ENCODE measurements at regions not wholly inside any gene's neighbourhood (a gene's known extent, or its start where the extent isn't known, plus 50 kb on each side); places are given as distances from the start of the nearest gene placed in this dataset.

- TF ChIP-seq, protein P1, sequence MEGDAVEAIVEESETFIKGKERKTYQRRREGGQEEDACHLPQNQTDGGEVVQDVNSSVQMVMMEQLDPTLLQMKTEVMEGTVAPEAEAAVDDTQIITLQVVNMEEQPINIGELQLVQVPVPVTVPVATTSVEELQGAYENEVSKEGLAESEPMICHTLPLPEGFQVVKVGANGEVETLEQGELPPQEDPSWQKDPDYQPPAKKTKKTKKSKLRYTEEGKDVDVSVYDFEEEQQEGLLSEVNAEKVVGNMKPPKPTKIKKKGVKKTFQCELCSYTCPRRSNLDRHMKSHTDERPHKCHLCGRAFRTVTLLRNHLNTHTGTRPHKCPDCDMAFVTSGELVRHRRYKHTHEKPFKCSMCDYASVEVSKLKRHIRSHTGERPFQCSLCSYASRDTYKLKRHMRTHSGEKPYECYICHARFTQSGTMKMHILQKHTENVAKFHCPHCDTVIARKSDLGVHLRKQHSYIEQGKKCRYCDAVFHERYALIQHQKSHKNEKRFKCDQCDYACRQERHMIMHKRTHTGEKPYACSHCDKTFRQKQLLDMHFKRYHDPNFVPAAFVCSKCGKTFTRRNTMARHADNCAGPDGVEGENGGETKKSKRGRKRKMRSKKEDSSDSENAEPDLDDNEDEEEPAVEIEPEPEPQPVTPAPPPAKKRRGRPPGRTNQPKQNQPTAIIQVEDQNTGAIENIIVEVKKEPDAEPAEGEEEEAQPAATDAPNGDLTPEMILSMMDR (IDR thresholded peaks at IDR 0.05) = no peak
- TF ChIP-seq POLR2A (IDR thresholded peaks at IDR 0.05) = no peak
- no peak for TF ChIP-seq POLR2AphosphoS5 (IDR thresholded peaks at IDR 0.05)
Measured at GRCh38 chr13:74450525-74450845, 316.3 kb upstream of the KLF12 start.
